Endodermal cell (in vitro differentiated cells): ENCODE measurements at regions not wholly inside any gene's neighbourhood (a gene's known extent, or its start where the extent isn't known, plus 50 kb on each side); places are given as distances from the start of the nearest gene placed in this dataset.

Experiments
- DNase-seq: peaks from one replicate; pipeline ENCODE4 v3.0.0-alpha.2; 2017
- H3K27ac ChIP-seq: 2 replicates; pipeline ENCODE4 v1.5.1; 2013; ENCODE audit warnings: mild to moderate bottlenecking, low read depth, low read length, moderate library complexity
- H3K27me3 ChIP-seq: 2 replicates; pipeline ENCODE4 v1.6.1; 2013; ENCODE audit warnings: mild to moderate bottlenecking, low read length, moderate library complexity; ENCODE audit not compliant: insufficient read depth, control insufficient read depth, poor library complexity, severe bottlenecking
- H3K36me3 ChIP-seq: 2 replicates; pipeline ENCODE4 v1.7.0; 2013; ENCODE audit warnings: mild to moderate bottlenecking, low read length, moderate library complexity; ENCODE audit not compliant: control insufficient read depth, insufficient read depth
- H3K4me1 ChIP-seq: one replicate; pipeline ENCODE4 v1.7.0; 2013; ENCODE audit warnings: low read length; ENCODE audit not compliant: control insufficient read depth, insufficient read depth
- H3K4me3 ChIP-seq: 2 replicates; pipeline ENCODE4 v1.5.1; 2013; ENCODE audit warnings: mild to moderate bottlenecking, low read length, moderate library complexity
- H3K9ac ChIP-seq: 2 replicates; pipeline ENCODE4 v1.6.1; 2013; ENCODE audit warnings: mild to moderate bottlenecking, low read length, moderate library complexity; ENCODE audit not compliant: poor library complexity, severe bottlenecking; ENCODE audit errors: extremely low read depth
- H3K9me3 ChIP-seq: 2 replicates; pipeline ENCODE4 v1.6.1; 2013; ENCODE audit warnings: mild to moderate bottlenecking, low read length, moderate library complexity; ENCODE audit not compliant: control insufficient read depth
- H3K27ac Mint-ChIP-seq: 2 replicates; pipeline ENCODE4 v1.8.0; 2020; ENCODE audit warnings: mixed read lengths
- H3K27me3 Mint-ChIP-seq: 2 replicates; pipeline ENCODE4 v1.8.0; 2021; ENCODE audit warnings: mild to moderate bottlenecking, mixed read lengths; ENCODE audit not compliant: insufficient read depth
- H3K36me3 Mint-ChIP-seq: 2 replicates; pipeline ENCODE4 v1.8.0; 2020; ENCODE audit warnings: low read depth, mixed read lengths
- H3K4me1 Mint-ChIP-seq: 2 replicates; pipeline ENCODE4 v1.8.0; 2020; ENCODE audit warnings: mixed read lengths
- H3K4me3 Mint-ChIP-seq: 2 replicates; pipeline ENCODE4 v1.8.0; 2020; ENCODE audit warnings: mild to moderate bottlenecking, moderate library complexity, mixed read lengths
- H3K9me3 Mint-ChIP-seq: 2 replicates; pipeline ENCODE4 v1.8.0; 2020; ENCODE audit warnings: mild to moderate bottlenecking, mixed read lengths
- CTCF ChIP-seq: fragments of 200-600 bp; sonication (generic); conservative IDR thresholded peaks from 2 replicates; pipeline ENCODE4 v1.5.0; 2021; ENCODE audit warnings: antibody characterized with exemption, mild to moderate bottlenecking
- WGBS, 2 experiments: methylation state at CpG; one replicate each; pipeline versions ENCODE4 v1.1.5 to v1.1.7; 2013; ENCODE audit warnings: missing lambda C conversion rate in 2 of 2, mixed read lengths in 1 of 2; ENCODE audit not compliant: insufficient coverage in 1 of 2, insufficient read length in 1 of 2; 5-methylcytosine and 5-hydroxymethylcytosine counted together

GRCh38 chr20:11822540-11822794 is 95.2 kb upstream of the BTBD3 start:
- Mint-ChIP-seq H3K27ac (no peak overlapping the region), H3K9me3 (peaks cover 4% of the 10 kb centered on the region), H3K4me1 (peaks cover 7% of the 10 kb centered on the region), H3K36me3 (no peaks in the 10 kb centered on the region), H3K4me3 (no peak overlapping the region), H3K27me3 (peaks cover 8% of the 10 kb centered on the region)
- Histone ChIP-seq H3K9ac (no peak overlapping the region), H3K27me3 (no peaks in the 10 kb centered on the region), H3K36me3 (no peaks in the 10 kb centered on the region), H3K4me1 (no peaks in the 10 kb centered on the region), H3K4me3 (no peak overlapping the region), H3K9me3 (peaks cover 25% of the 10 kb centered on the region), H3K27ac (no peak overlapping the region)
- DNase-seq = no peak
- TF ChIP-seq CTCF = no peak
- 54% methylated on average over 2 of the region's 2 CpGs; no CpG with 5 or more reads in 1 of the 2 experiments for WGBS, 2 experiments

- no peak overlapping the region for H3K4me3 ChIP-seq
- peaks cover 25% of the 10 kb centered on the region for H3K9me3 ChIP-seq
- Mint-ChIP-seq H3K4me1 (peaks cover 15% of the 10 kb centered on the region), H3K9me3 (peaks cover 4% of the 10 kb centered on the region), H3K27me3 (peaks cover 5% of the 10 kb centered on the region), H3K27ac (no peak overlapping the region), H3K36me3 (no peaks in the 10 kb centered on the region), H3K4me3 (no peak overlapping the region)
- WGBS, 2 experiments = 88 to 93% methylated on average over 3 to 4 of the region's 4 CpGs
- no peak overlapping the region for H3K9ac ChIP-seq
- H3K36me3 ChIP-seq = no peaks in the 10 kb centered on the region
- no peaks in the 10 kb centered on the region for H3K27me3 ChIP-seq
- H3K27ac ChIP-seq = no peak overlapping the region
- DNase-seq = no peak
- no peak for TF ChIP-seq CTCF
- no peaks in the 10 kb centered on the region for H3K4me1 ChIP-seq
Measured at GRCh38 chr20:11826334-11826733, 91.4 kb upstream of the BTBD3 start.

- Histone ChIP-seq H3K36me3 (no peaks in the 10 kb centered on the region), H3K4me1 (no peaks in the 10 kb centered on the region)
Measured at GRCh38 chr20:11832397-11832796, 85.3 kb upstream of the BTBD3 start.

More at GRCh38 chr20:11832397-11832796, 85.3 kb upstream of the BTBD3 start:
- DNase-seq = no peak
- H3K4me1 Mint-ChIP-seq = peaks cover 8% of the 10 kb centered on the region
- peaks cover 2% of the 10 kb centered on the region for H3K27me3 Mint-ChIP-seq
- H3K36me3 Mint-ChIP-seq = no peaks in the 10 kb centered on the region
- no peak overlapping the region for H3K9ac ChIP-seq
- 71 to 100% methylated on average over 1 of the region's 1 CpG for WGBS, 2 experiments
- H3K27ac Mint-ChIP-seq = no peak overlapping the region
- H3K27ac ChIP-seq = no peak overlapping the region
- H3K9me3 ChIP-seq = no peaks in the 10 kb centered on the region
- H3K4me3 Mint-ChIP-seq = no peak overlapping the region
- no peaks in the 10 kb centered on the region for H3K9me3 Mint-ChIP-seq
- no peak for TF ChIP-seq CTCF
- H3K4me3 ChIP-seq = no peak overlapping the region
- H3K27me3 ChIP-seq = no peaks in the 10 kb centered on the region
